Natural killer cell (primary cell): ENCODE measurements at regions not wholly inside any gene's neighbourhood (a gene's known extent, or its start where the extent isn't known, plus 50 kb on each side); places are given as distances from the start of the nearest gene placed in this dataset.

ENCODE experiments used
- ATAC-seq, 3 donors: fragments of 150-1000 bp in 2 of 3; fragments of 200-7000 bp in 1 of 3; cut with Tn5 transposase; 1 replicate in 1 of 3; 2 replicates in 2 of 3; pipeline ENCODE4 v1.10.0; 2021; ENCODE audit warnings: mild to moderate bottlenecking in 2 of 3, moderate library complexity in 2 of 3
- DNase-seq, 2 donors: peaks; one replicate each; pipeline versions ENCODE4 v3.0.0 to v3.0.0-alpha.2; 2013 to 2021; ENCODE audit warnings: mixed read lengths in 1 of 2
- H3K27ac ChIP-seq: one replicate; pipeline ENCODE4 v1.5.1; 2013; ENCODE audit warnings: mild to moderate bottlenecking, low read length
- H3K27me3 ChIP-seq: one replicate; pipeline ENCODE4 v1.6.1; 2013; ENCODE audit warnings: low read length; ENCODE audit not compliant: control insufficient read depth, insufficient read depth
- H3K36me3 ChIP-seq: one replicate; pipeline ENCODE4 v1.6.1; 2013; ENCODE audit warnings: low read length; ENCODE audit not compliant: control insufficient read depth, insufficient read depth
- H3K4me1 ChIP-seq: one replicate; pipeline ENCODE4 v1.6.1; 2013; ENCODE audit warnings: low read length; ENCODE audit not compliant: control insufficient read depth, insufficient read depth
- H3K4me3 ChIP-seq: one replicate; pipeline ENCODE4 v1.5.1; 2013; ENCODE audit warnings: low read length
- H3K9me3 ChIP-seq: one replicate; pipeline ENCODE4 v1.6.1; 2013; ENCODE audit warnings: low read length; ENCODE audit not compliant: control insufficient read depth, insufficient read depth
- H3K27ac Mint-ChIP-seq, 2 donors: one replicate each; pipeline ENCODE4 v1.8.0; 2022; ENCODE audit warnings: mild to moderate bottlenecking in 2 of 2, mixed read lengths in 2 of 2, moderate library complexity in 1 of 2
- H3K27me3 Mint-ChIP-seq, 2 donors: one replicate each; pipeline ENCODE4 v1.8.0; 2022; ENCODE audit warnings: low read depth in 2 of 2, mixed read lengths in 2 of 2
- H3K36me3 Mint-ChIP-seq: one replicate; pipeline ENCODE4 v1.8.0; 2022; ENCODE audit warnings: mixed read lengths
- H3K4me1 Mint-ChIP-seq, 2 donors: one replicate each; pipeline ENCODE4 v1.8.0; 2022; ENCODE audit warnings: mixed read lengths in 2 of 2
- H3K4me3 Mint-ChIP-seq: one replicate; pipeline ENCODE4 v1.8.0; 2022; ENCODE audit warnings: mild to moderate bottlenecking, moderate library complexity, mixed read lengths
- H3K9me3 Mint-ChIP-seq, 2 donors: one replicate each; pipeline ENCODE4 v1.8.0; 2022; ENCODE audit warnings: mixed read lengths in 2 of 2
- CTCF ChIP-seq: fragments of 200-600 bp; IDR thresholded peaks from one replicate; pipeline ENCODE4 v1.8.0; 2022; ENCODE audit warnings: antibody characterized with exemption
- WGBS: methylation state at CpG from one replicate; pipeline ENCODE4 v1.1.7; 2013; ENCODE audit warnings: missing lambda C conversion rate; ENCODE audit not compliant: insufficient coverage; 5-methylcytosine and 5-hydroxymethylcytosine counted together
- intact Hi-C: fragments of 100-400 bp; cut with micrococcal nuclease; formaldehyde crosslinking; loops from one replicate; pipeline ENCODE4 v1.14.2; 2022

GRCh38 chr7:84879570-84880325 is 307.1 kb downstream of the SEMA3D start:
- H3K27ac Mint-ChIP-seq: no peak overlapping the region
- no peaks in the 10 kb centered on the region for H3K36me3 ChIP-seq

GRCh38 chr7:84877943-84878570 is 308.8 kb downstream of the SEMA3D start:
- Histone ChIP-seq H3K4me1 (no peaks in the 10 kb centered on the region), H3K4me3 (no peak overlapping the region), H3K27ac (no peak overlapping the region), H3K27me3 (no peaks in the 10 kb centered on the region), H3K9me3 (no peaks in the 10 kb centered on the region), H3K36me3 (no peaks in the 10 kb centered on the region)
- Mint-ChIP-seq H3K4me1 (no peaks in the 10 kb centered on the region), H3K27me3 (no peaks in the 10 kb centered on the region), H3K36me3 (no peaks in the 10 kb centered on the region), H3K27ac (no peak overlapping the region), H3K9me3 (peaks cover 8 to 16% of the 10 kb centered on the region in 2 donors), H3K4me3 (no peak overlapping the region)
- WGBS: no CpG with 5 or more reads among the region's 1 CpG
- intact Hi-C loops: no loop called here
- no peak for TF ChIP-seq CTCF
- DNase-seq: no peak
- no peak for ATAC-seq

More at GRCh38 chr7:84879570-84880325, 307.1 kb downstream of the SEMA3D start:
- H3K27ac ChIP-seq: no peak overlapping the region
- no peaks in the 10 kb centered on the region for H3K4me1 ChIP-seq
- H3K4me3 ChIP-seq: no peak overlapping the region
- no peak for ATAC-seq
- no peak overlapping the region for H3K4me3 Mint-ChIP-seq
- WGBS: 80% methylated on average over 1 of the region's 3 CpGs
- no peaks in the 10 kb centered on the region for H3K4me1 Mint-ChIP-seq
- no peaks in the 10 kb centered on the region for H3K27me3 ChIP-seq
- H3K9me3 ChIP-seq: no peaks in the 10 kb centered on the region
- intact Hi-C loops: no loop called here
- peaks cover 6% of the 10 kb centered on the region for H3K36me3 Mint-ChIP-seq
- peaks cover 8 to 17% of the 10 kb centered on the region in 2 donors for H3K9me3 Mint-ChIP-seq
- DNase-seq: no peak
- TF ChIP-seq CTCF: no peak
- no peaks in the 10 kb centered on the region for H3K27me3 Mint-ChIP-seq

- ATAC-seq (no peak), DNase-seq (no peak)
- no peaks in the 10 kb centered on the region for H3K9me3 ChIP-seq
- Mint-ChIP-seq H3K36me3 (peaks cover 8% of the 10 kb centered on the region), H3K27me3 (no peaks in the 10 kb centered on the region), H3K9me3 (peaks cover 11 to 15% of the 10 kb centered on the region in 2 donors), H3K27ac (no peak overlapping the region), H3K4me3 (no peak overlapping the region), H3K4me1 (no peaks in the 10 kb centered on the region)
- intact Hi-C loops: no loop called here
- WGBS: 93% methylated on average over 16 of the region's 16 CpGs
- no peak for TF ChIP-seq CTCF
- no peak overlapping the region for H3K27ac ChIP-seq
- no peaks in the 10 kb centered on the region for H3K27me3 ChIP-seq
- no peaks in the 10 kb centered on the region for H3K4me1 ChIP-seq
- no peaks in the 10 kb centered on the region for H3K36me3 ChIP-seq
- H3K4me3 ChIP-seq: no peak overlapping the region
These were observed 310.6 kb downstream of the SEMA3D start for GRCh38 chr7:84876061-84876821.
